SW 1271 (cell line): ENCODE measurements at regions not wholly inside any gene's neighbourhood (a gene's known extent, or its start where the extent isn't known, plus 50 kb on each side); places are given as distances from the start of the nearest gene placed in this dataset.

Source experiments
- DNase-seq, 2 experiments: peaks; one replicate each; lab custom pipeline; 2025; lab: John Stamatoyannopoulos, UW

- no peak for DNase-seq
Observed at GRCh38 chr4:22099896-22100295, 151.3 kb upstream of the KCNIP4 start.

GRCh38 chr4:22097596-22097995 lies 149.0 kb upstream of the KCNIP4 start:
- no peak for DNase-seq

GRCh38 chr4:22094217-22094616 lies 145.6 kb upstream of the KCNIP4 start:
- DNase-seq: no peak

GRCh38 chr4:22093126-22093525 lies 144.6 kb upstream of the KCNIP4 start:
- no peak for DNase-seq

- no peak for DNase-seq
Observed at GRCh38 chr4:22091906-22092305, 143.3 kb upstream of the KCNIP4 start.

- DNase-seq: no peak
Observed at GRCh38 chr4:22091352-22091717, 142.8 kb upstream of the KCNIP4 start.

GRCh38 chr4:22090661-22091351 lies 142.2 kb upstream of the KCNIP4 start:
- no peak for DNase-seq

GRCh38 chr4:22077571-22077970 lies 129.0 kb upstream of the KCNIP4 start:
- no peak for DNase-seq

GRCh38 chr4:22072726-22073125 lies 124.2 kb upstream of the KCNIP4 start:
- no peak for DNase-seq

- DNase-seq: no peak
Observed at GRCh38 chr4:22072240-22072639, 123.7 kb upstream of the KCNIP4 start.

- DNase-seq: no peak
Observed at GRCh38 chr4:22071749-22072148, 123.2 kb upstream of the KCNIP4 start.

GRCh38 chr4:22070256-22070655 lies 121.7 kb upstream of the KCNIP4 start:
- no peak for DNase-seq

- DNase-seq: no peak
Observed at GRCh38 chr4:22063613-22064012, 115.0 kb upstream of the KCNIP4 start.

GRCh38 chr4:22062676-22063075 lies 114.1 kb upstream of the KCNIP4 start:
- DNase-seq: no peak

GRCh38 chr4:22055954-22056353 lies 107.4 kb upstream of the KCNIP4 start:
- no peak for DNase-seq

GRCh38 chr4:22052076-22052475 lies 103.5 kb upstream of the KCNIP4 start:
- DNase-seq: no peak

GRCh38 chr4:22048323-22048722 lies 99.8 kb upstream of the KCNIP4 start:
- no peak for DNase-seq

- no peak for DNase-seq
Observed at GRCh38 chr4:22047793-22048192, 99.2 kb upstream of the KCNIP4 start.

GRCh38 chr4:22045051-22045630 lies 96.6 kb upstream of the KCNIP4 start:
- DNase-seq: no peak

- no peak for DNase-seq
Observed at GRCh38 chr4:22031423-22031822, 82.9 kb upstream of the KCNIP4 start.

- DNase-seq: no peak
Observed at GRCh38 chr4:22030881-22031280, 82.3 kb upstream of the KCNIP4 start.

- no peak for DNase-seq
Observed at GRCh38 chr4:22030307-22030706, 81.7 kb upstream of the KCNIP4 start.

GRCh38 chr4:22029803-22030202 lies 81.2 kb upstream of the KCNIP4 start:
- DNase-seq: no peak

- DNase-seq: no peak
Observed at GRCh38 chr4:22021106-22021505, 72.5 kb upstream of the KCNIP4 start.
